MM.1S (cell line): ENCODE measurements at regions not wholly inside any gene's neighbourhood (a gene's known extent, or its start where the extent isn't known, plus 50 kb on each side); places are given as distances from the start of the nearest gene placed in this dataset.

Source experiments
- EZH2 ChIP-seq: fragments of 300-600 bp; sonication (generic); optimal IDR thresholded peaks from 2 replicates; pipeline ENCODE3; 2017; ENCODE audit warnings: low read depth, mild to moderate bottlenecking, antibody characterized with exemption, low read length, mixed read lengths
- EZH2phosphoT487 ChIP-seq: fragments of 300-600 bp; sonication (generic); IDR thresholded peaks from 2 replicates; pipeline ENCODE4 v1.6.1; 2018; ENCODE audit warnings: antibody characterized with exemption, low read length
- TF ChIP-seq, protein P1 (sequence below): fragments of 300-600 bp; sonication (generic); IDR thresholded peaks from 2 replicates; pipeline ENCODE4 v1.5.1; 2016; ENCODE audit warnings: antibody characterized with exemption, low read length, mixed read lengths

DNA sequence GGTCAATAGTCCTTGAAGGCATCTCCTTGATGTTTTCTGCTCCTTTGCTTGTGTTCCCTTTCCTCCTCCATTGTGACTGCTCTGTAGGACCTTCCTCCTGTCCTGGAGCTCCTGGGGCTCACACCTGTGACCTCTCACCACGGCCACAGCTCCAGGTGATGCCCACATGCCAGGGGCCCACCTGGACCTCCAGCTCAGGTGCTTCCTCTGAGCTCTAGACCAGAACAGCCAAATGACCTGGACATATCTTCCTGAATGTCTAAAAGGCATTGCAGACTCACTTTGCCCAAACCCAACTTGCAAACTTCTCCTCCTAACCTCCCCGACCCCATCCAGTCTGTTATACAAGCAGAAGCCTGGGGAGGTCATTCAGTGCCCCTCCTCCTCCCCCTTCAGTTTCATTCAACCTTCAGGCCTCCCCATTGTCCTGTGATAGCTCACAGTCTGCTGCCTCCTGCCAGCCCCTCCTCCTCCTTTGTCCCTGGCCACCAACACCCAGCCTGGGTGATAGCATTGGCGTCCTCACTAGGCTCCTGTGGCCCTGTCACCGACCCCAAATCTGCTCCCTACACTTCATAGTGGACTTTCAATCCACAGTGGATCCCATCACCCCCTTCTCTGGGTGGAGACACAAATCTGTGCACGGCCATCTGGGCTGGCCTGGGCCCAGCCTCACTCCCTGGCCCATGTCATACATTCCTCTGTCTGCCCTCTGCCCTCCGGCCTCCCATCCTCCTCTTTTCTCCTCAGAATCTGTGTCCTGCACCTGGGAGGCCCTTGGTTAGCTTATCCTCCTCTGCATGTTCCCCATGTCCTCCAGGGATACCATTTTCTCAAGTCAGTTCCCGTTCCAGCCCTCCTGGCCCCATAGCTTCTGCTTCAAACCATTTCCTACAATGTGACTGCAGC, 310.4 kb upstream of the HDAC4 start:
- TF ChIP-seq, protein P1, sequence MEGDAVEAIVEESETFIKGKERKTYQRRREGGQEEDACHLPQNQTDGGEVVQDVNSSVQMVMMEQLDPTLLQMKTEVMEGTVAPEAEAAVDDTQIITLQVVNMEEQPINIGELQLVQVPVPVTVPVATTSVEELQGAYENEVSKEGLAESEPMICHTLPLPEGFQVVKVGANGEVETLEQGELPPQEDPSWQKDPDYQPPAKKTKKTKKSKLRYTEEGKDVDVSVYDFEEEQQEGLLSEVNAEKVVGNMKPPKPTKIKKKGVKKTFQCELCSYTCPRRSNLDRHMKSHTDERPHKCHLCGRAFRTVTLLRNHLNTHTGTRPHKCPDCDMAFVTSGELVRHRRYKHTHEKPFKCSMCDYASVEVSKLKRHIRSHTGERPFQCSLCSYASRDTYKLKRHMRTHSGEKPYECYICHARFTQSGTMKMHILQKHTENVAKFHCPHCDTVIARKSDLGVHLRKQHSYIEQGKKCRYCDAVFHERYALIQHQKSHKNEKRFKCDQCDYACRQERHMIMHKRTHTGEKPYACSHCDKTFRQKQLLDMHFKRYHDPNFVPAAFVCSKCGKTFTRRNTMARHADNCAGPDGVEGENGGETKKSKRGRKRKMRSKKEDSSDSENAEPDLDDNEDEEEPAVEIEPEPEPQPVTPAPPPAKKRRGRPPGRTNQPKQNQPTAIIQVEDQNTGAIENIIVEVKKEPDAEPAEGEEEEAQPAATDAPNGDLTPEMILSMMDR = no peak
- TF ChIP-seq EZH2 (no peak), EZH2phosphoT487 (no peak)
